NCI-H1436 treated with DMSO at 0.1 percent for 48 hours (cell line): ENCODE measurements at regions not wholly inside any gene's neighbourhood (a gene's known extent, or its start where the extent isn't known, plus 50 kb on each side); places are given as distances from the start of the nearest gene placed in this dataset.
"Not testable (repeated sequence)": the region's sequence is repeated elsewhere in the genome, so short reads cannot be mapped to it uniquely, and the experiment has no call there.

Source experiments
- DNase-seq: peaks from one replicate; lab custom pipeline; 2025; lab: John Stamatoyannopoulos, UW

GRCh38 chr6:134553936-134554335, 236.0 kb upstream of the SGK1 start:
- DNase-seq: no peak

DNA sequence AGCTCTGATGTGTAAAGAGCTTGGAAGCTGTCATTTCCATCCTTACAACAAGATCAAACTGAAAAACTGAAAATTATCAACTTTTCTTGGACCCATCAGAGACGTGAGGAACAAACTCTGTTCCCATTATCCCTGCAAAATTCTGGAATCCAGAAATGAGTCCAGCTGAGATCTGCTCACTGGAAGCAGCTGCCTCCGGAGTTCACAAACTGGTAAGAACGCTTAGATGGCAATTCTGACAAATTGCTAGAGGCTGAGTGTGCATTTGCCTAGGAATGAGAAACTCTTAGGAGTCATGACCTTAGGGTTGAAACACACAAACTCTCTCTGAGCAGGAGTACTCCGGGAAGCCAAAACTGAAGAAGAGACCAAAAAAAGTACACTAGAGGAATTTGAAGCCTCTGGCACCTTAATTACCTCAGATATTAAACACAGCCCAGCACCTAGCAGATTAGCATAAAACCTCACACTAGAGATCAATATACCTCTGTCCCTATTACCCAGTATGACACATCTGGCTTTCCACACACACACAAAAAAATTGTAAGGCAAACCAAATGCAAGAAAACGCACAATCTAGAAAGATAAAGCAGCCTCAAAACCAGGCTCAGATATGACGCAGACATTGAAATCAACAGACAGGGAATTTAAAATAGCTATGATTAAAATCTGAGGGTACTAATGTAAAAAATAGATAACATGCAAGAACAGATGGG, 233.5 kb upstream of the SGK1 start:
- DNase-seq: no peak

- no peak for DNase-seq
Observed at GRCh38 chr6:134550604-134551003, 232.7 kb upstream of the SGK1 start.

- no peak for DNase-seq
Observed at GRCh38 chr6:134549854-134550253, 231.9 kb upstream of the SGK1 start.

GRCh38 chr6:134546962-134547645, 229.2 kb upstream of the SGK1 start:
- no peak for DNase-seq

DNA sequence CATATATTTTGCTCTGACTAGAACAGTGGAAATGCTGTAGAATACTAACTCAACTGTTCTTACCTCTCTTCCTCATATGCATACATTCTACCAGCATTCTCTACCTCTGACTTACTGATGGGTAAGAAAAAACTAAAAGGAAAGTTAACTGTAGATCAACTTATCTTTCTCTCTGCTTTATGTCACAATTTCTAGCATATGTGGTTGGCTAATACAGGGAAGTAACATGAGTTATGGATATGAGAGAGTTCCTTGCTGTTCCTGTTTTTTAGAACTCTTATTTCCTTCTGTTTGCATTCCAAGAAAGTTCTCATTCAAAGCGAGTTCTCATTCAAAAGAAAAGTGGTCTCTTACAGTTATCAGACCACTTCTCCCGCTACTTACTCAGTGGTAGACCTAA, 226.8 kb upstream of the SGK1 start:
- DNase-seq: no peak

DNA sequence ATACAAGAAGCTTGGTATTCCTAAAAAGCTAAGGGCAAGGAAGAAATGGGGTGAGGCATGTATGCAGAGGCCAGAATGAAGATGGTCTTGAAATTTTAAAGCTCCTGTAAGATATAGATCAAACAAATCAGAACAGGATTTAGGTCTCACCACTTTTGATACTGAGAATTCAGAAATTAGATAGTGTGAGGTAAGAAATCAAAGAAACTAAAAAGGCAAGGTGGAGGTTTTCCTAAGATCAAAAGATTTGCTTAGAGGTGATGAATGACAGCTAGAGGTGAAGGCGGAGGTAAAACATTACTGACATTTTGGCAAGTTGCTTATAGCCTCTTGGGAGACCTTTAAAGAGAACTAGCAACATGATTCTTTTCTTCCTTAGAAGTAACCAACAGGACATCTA, 225.2 kb upstream of the SGK1 start:
- no peak for DNase-seq

GRCh38 chr6:134541001-134541400, 223.1 kb upstream of the SGK1 start:
- DNase-seq: no peak

DNA sequence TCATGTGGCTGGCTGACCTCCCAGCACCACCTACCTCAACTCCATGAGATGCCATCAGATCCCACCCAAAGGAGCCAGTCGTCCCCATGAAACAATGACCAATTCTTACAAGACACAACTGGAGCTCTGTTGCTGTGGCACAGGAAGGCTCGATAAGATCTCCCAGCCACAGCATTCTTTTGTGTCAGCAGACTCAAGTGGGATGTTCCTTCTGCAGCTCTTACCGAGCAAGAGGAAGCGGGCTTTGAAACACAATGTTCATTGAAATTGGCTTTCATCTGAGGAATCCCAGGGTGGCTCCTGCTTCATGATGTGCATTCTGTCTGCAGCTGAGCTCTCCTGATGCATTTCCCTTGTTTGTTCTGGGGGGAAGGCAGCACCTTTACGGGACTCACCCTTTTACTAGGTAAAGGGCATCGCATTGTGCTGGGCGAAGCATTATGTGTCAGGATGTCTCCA, 222.0 kb upstream of the SGK1 start:
- no peak for DNase-seq

DNA sequence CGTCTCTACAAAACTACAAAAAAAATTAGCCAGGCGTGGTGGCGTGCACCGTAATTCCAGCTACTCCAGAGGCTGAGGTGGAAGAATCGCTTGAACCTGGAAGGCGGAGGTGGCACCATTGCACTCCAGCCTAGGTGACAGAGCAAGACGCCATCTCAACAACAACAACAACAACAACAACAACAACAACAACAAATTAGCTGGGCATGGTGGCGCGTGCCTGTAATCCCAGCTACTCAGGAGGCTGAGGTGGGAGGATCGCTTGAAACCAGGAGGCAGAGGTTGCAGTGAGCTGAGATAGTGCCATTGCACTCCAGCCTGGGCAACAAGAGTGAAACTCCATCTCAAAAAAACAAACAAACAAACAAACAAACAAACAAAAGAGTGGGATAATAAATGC, 219.9 kb upstream of the SGK1 start:
- DNase-seq: not testable (repeated sequence)

DNA sequence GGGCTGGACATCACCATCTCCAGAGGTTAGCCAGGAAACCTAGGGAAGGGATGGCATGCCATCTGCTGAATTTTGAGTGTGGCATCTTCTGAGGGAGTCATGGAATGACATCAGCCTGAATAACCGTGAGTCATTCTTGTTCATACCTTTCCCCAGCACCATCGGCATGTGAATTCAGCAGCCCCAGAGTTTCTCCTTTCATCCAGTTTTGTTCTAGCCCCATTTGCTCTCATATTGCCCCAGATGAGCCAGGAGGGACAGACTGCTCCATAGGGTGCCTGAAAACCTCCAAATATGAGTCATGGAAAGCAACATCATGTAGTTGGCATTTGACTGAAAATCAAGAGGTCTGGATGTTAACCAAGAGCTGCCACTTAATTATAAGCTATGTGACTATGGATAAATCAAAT, 219.2 kb upstream of the SGK1 start:
- no peak for DNase-seq

DNA sequence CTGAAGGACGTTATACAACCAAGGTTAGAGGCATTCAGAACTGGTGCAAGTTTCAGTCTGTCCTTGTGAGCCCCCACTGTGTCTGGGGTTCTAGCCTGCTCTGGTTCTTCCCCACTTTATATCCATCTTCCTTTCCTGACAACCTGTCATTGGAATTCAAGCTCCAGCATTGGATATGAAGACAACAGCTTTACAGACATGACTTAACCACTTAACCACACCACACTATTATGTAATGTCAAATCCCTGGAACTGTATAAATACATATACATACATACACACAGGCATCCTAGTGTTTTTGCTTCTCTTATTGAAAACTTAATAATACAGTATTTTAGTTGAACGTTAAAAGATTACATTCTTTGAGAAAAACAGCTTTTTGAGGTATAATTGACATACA, 217.9 kb upstream of the SGK1 start:
- no peak for DNase-seq

GRCh38 chr6:134534708-134535149, 216.8 kb upstream of the SGK1 start:
- no peak for DNase-seq

DNA sequence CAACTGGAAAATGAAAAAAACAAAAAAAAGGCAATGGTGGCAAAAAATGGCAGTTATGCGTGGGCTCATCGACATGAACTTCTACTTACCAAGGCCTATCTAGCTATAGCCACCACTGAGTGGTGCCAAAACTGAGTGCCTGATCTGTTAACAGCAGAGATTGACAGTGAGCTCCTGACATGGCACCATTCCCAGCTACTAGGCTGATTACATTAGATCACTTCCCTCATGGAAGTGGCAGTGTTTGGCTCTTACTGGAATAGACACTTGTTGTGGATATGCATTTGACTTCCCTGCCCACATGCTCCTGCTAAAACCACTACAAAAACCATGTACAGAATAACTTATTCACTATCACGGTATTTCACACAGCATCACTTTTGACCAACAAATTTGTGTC, 216.1 kb upstream of the SGK1 start:
- no peak for DNase-seq

- DNase-seq: no peak
Observed at GRCh38 chr6:134532694-134533624, 215.0 kb upstream of the SGK1 start.

DNA sequence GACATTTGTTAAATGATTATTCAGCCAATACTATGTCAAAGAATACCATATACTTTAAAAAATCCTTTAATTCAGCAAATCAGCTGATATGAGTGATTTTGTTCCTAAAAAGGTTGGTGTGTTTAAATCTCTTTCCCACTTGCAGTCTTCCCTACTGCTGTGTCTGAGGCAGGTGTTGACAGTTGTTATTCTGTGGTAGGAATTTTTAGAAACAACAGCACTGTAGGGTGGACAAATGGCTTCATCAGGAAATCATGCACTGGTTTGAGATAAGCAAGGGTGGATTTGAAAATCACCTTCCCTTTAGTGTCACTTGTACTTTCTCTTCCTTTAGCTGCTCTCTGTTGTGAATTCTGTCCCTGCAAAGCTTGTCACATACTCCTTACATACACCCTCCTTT, 213.7 kb upstream of the SGK1 start:
- no peak for DNase-seq

DNA sequence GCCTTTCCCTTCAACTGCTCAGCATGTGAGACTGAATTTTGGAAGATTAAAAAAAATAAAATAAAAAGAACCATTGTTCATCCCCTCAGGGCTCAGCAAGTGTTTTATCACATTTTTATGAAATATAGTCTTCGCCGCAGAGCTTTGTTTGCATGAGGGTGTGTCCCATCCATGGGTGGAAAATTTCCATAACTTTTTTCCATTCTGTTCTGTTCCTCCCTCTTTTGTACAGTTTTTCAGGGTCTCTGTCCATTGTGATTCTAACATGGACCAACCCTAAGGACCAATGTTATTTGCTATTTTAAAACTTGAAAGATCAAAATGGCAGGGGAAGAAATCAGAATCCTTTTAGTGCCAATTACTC, 213.3 kb upstream of the SGK1 start:
- DNase-seq: no peak

- no peak for DNase-seq
Observed at GRCh38 chr6:134529921-134530320, 212.0 kb upstream of the SGK1 start.

DNA sequence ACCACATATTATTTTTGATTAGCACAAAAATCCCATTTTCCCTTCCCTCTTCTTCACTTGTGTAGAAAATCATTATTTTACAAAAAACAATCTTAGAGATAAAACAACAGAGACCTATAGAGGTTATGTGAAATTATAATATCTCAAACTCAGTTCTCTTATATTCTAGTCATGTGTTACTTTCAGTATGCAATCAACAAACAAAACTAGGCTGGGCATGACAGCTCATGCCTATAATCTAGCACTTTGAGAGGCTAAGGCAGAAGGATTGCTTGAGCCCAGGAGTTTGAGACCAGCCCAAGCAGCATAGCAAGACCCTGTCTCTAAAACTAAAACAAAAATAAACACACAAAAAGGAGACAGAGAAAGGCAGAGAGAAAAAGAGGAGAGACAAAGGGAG, 211.4 kb upstream of the SGK1 start:
- DNase-seq: no peak

DNA sequence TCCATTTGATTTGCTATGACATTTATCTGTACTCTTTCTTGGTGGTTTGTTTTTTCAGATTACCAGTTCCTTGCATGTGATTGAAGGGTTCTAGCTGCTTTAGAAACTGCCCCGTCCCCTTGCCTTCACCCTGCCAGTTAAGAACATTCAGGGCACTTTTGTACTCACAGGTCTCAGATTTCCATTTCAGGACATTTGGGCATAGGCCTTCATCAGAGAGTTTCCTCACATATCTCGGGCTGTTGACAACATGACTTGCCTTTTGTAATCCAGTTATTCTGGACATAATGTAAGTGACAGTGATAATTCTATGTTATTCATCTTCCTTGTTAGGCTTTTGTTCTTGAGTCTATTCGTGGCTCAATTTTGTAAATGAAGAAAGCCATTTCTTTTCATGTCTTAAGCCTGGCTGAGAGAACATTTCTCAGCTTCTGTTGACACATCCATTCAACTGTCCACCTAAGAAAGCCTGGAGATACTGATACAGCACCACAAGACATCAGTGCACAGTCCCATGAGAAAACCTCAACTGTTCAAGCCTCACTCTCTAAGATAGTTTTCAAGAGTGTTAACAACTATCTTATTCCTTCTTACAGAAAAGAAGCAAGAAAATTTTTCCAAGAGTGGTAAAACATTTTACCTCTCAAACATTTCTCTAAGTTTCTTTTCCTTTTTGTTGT, 209.3 kb upstream of the SGK1 start:
- no peak for DNase-seq

GRCh38 chr6:134525190-134525868, 207.4 kb upstream of the SGK1 start:
- no peak for DNase-seq
